ENCODE measurements at regions not wholly inside any gene's neighbourhood (a gene's known extent, or its start where the extent isn't known, plus 50 kb on each side); places are given as distances from the start of the nearest gene placed in this dataset.

DNA sequence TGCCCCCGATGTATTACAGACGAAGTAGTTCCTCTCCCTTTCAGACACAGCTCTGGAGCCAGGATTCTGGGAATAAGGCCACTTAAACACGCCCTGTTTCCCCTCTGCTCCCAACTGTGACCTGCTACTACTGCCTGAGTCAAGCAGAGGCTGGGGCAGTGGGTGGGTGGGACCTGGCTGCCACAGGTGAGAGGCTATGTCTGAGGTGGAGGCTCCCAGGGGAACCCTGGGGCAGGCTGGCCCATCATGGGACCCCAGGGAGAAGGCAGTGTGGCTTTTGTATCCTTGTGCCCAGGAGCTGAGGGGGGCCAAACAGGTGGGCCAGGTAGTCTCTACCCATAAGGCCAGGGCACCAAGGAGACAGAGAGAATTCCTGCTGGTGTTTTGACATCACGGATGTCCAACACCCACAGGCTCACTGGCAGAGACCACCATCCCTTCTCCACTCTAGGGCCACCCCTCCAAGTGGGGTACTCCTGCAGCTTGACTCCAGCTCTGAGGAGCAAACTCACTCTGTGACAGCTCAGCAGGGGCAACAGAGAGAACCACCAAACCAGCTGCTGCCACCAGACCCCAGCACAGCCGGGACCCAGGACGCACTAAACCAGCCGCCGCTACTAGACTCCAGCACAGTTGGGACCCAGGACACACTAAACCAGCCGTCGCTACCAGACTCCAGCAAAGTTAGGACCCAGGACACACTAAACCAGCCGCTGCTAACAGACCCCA lies 105.3 kb upstream of the SMURF2 start (continued):
- TF ChIP-seq, protein P1, sequence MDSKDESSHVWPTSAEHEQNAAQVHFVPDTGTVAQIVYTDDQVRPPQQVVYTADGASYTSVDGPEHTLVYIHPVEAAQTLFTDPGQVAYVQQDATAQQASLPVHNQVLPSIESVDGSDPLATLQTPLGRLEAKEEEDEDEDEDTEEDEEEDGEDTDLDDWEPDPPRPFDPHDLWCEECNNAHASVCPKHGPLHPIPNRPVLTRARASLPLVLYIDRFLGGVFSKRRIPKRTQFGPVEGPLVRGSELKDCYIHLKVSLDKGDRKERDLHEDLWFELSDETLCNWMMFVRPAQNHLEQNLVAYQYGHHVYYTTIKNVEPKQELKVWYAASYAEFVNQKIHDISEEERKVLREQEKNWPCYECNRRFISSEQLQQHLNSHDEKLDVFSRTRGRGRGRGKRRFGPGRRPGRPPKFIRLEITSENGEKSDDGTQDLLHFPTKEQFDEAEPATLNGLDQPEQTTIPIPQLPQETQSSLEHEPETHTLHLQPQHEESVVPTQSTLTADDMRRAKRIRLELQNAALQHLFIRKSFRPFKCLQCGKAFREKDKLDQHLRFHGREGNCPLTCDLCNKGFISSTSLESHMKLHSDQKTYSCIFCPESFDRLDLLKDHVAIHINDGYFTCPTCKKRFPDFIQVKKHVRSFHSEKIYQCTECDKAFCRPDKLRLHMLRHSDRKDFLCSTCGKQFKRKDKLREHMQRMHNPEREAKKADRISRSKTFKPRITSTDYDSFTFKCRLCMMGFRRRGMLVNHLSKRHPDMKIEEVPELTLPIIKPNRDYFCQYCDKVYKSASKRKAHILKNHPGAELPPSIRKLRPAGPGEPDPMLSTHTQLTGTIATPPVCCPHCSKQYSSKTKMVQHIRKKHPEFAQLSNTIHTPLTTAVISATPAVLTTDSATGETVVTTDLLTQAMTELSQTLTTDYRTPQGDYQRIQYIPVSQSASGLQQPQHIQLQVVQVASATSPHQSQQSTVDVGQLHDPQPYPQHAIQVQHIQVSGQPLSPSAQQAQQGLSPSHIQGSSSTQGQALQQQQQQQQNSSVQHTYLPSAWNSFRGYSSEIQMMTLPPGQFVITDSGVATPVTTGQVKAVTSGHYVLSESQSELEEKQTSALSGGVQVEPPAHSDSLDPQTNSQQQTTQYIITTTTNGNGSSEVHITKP (tag by site-specific recombination; IDR thresholded peaks at IDR 0.05): no peak
- TF ChIP-seq SALL2 (tag by site-specific recombination; IDR thresholded peaks at IDR 0.05; ENCODE audit: borderline replicate concordance) (no peak), ZNF16 (tag by site-specific recombination; IDR thresholded peaks at IDR 0.05; ENCODE audit: low read depth) (no peak), ZNF423 (tag by site-specific recombination; IDR thresholded peaks at IDR 0.05) (no peak), SCRT2 (tag by site-specific recombination; IDR thresholded peaks at IDR 0.05) (no peak), ZNF843 (tag by site-specific recombination; IDR thresholded peaks at IDR 0.05) (no peak)
- TF ChIP-seq, protein P2, sequence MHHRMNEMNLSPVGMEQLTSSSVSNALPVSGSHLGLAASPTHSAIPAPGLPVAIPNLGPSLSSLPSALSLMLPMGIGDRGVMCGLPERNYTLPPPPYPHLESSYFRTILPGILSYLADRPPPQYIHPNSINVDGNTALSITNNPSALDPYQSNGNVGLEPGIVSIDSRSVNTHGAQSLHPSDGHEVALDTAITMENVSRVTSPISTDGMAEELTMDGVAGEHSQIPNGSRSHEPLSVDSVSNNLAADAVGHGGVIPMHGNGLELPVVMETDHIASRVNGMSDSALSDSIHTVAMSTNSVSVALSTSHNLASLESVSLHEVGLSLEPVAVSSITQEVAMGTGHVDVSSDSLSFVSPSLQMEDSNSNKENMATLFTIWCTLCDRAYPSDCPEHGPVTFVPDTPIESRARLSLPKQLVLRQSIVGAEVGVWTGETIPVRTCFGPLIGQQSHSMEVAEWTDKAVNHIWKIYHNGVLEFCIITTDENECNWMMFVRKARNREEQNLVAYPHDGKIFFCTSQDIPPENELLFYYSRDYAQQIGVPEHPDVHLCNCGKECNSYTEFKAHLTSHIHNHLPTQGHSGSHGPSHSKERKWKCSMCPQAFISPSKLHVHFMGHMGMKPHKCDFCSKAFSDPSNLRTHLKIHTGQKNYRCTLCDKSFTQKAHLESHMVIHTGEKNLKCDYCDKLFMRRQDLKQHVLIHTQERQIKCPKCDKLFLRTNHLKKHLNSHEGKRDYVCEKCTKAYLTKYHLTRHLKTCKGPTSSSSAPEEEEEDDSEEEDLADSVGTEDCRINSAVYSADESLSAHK (tag by site-specific recombination; IDR thresholded peaks at IDR 0.05): no peak

DNA sequence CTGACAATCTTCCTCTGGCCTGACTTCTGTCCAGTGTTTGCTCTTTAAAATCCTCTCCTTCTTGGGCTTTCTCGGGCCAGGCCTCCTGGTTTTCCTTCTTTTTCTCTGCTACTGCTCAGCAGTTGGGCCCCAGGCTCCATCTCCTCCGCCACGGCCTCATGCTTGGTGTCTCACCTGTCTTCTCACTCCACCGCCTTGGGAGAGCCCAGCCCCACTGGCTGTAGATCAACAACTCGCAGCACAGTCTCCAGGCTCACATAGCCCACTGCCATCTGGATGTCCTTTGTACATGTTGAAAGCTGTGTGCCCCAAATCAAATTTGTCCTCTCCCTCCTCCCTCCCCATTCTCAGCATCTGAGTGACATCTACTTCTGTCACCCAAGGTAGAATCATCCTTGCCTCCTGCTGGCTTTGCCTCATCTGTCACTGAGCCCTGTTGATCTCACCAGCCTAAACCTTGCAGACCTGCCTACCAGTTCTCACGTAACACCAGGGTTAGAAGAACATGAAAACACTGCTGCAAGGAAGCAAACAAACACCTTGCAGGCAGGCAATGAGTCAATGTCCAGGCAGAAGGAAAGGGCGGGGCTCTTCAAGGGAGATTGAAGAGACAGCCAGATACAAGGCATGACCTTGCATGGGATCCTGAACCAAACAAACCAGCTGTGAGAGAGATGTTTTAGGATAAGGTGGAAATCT lies 103.2 kb upstream of the SMURF2 start:
- Histone ChIP-seq H3K4me1 (ENCODE audit: control insufficient read depth, insufficient read depth, low read length) (no peaks in the 10 kb centered on the region), H3K4me3 (ENCODE audit: low read depth, low read length) (no peak overlapping the region), H3K27ac (ENCODE audit: extremely low read depth, low read depth, low read length) (no peak overlapping the region), H3K9me3 (ENCODE audit: control insufficient read depth, insufficient read depth, low read depth, low read length) (no peaks in the 10 kb centered on the region), H3K36me3 (ENCODE audit: control insufficient read depth in 2 of 2, insufficient read depth in 1 of 2, low read length in 2 of 2) (peaks cover 4 to 34% of the 10 kb centered on the region in 2 experiments; a peak in 2 of 3 replicates)
- CTCF ChIA-PET: interaction anchor here (0.7 kb wide), 1 partner anchor 215 kb away, joined by 3 read pairs; no protein-coding TSS in a partner anchor
- POLR2A ChIA-PET: no interaction called here
- no peak for TF ChIP-seq ZNF112 (tag by site-specific recombination; IDR thresholded peaks at IDR 0.05)
- TF ChIP-seq ZFP69B (tag by site-specific recombination; IDR thresholded peaks at IDR 0.05): no peak
- TF ChIP-seq, protein P3, sequence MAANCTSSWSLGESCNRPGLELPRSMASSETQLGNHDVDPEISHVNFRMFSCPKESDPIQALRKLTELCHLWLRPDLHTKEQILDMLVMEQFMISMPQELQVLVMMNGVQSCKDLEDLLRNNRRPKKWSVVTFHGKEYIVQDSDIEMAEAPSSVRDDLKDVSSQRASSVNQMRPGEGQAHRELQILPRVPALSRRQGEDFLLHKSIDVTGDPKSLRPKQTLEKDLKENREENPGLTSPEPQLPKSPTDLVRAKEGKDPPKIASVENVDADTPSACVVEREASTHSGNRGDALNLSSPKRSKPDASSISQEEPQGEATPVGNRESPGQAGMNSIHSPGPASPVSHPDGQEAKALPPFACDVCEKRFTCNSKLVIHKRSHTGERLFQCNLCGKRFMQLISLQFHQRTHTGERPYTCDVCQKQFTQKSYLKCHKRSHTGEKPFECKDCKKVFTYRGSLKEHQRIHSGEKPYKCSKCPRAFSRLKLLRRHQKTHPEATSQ (tag by site-specific recombination; IDR thresholded peaks at IDR 0.05): no peak
- no peak for TF ChIP-seq KLF9 (tag by site-specific recombination; IDR thresholded peaks at IDR 0.05; ENCODE audit: low read depth)
- no peak for TF ChIP-seq GFI1B (tag by site-specific recombination; IDR thresholded peaks at IDR 0.05)
- no peak for TF ChIP-seq ZNF202 (tag by site-specific recombination; IDR thresholded peaks at IDR 0.05; ENCODE audit: borderline replicate concordance)
- no peak for TF ChIP-seq ZNF433 (tag by site-specific recombination; IDR thresholded peaks at IDR 0.05; ENCODE audit: low read depth)
- TF ChIP-seq ZBTB1 (tag by site-specific recombination; IDR thresholded peaks at IDR 0.05): no peak
- TF ChIP-seq ZNF501 (tag by site-specific recombination; IDR thresholded peaks at IDR 0.05): no peak
- no peak for TF ChIP-seq ZNF157 (tag by site-specific recombination; IDR thresholded peaks at IDR 0.05)
- no peak for TF ChIP-seq ZNF121 (tag by site-specific recombination; IDR thresholded peaks at IDR 0.05)
- no peak for TF ChIP-seq ZFHX2 (tag by site-specific recombination; conservative IDR thresholded peaks at IDR 0.05)
- TF ChIP-seq, protein P4, sequence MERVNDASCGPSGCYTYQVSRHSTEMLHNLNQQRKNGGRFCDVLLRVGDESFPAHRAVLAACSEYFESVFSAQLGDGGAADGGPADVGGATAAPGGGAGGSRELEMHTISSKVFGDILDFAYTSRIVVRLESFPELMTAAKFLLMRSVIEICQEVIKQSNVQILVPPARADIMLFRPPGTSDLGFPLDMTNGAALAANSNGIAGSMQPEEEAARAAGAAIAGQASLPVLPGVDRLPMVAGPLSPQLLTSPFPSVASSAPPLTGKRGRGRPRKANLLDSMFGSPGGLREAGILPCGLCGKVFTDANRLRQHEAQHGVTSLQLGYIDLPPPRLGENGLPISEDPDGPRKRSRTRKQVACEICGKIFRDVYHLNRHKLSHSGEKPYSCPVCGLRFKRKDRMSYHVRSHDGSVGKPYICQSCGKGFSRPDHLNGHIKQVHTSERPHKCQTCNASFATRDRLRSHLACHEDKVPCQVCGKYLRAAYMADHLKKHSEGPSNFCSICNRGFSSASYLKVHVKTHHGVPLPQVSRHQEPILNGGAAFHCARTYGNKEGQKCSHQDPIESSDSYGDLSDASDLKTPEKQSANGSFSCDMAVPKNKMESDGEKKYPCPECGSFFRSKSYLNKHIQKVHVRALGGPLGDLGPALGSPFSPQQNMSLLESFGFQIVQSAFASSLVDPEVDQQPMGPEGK (tag by site-specific recombination; IDR thresholded peaks at IDR 0.05): no peak
